CD14-positive monocyte (primary cell): ENCODE measurements at regions not wholly inside any gene's neighbourhood (a gene's known extent, or its start where the extent isn't known, plus 50 kb on each side); places are given as distances from the start of the nearest gene placed in this dataset.

Experiments used
- DNase-seq, 3 donors: peaks; one replicate each; pipeline ENCODE4 v3.0.0-alpha.2; 2011 to 2022
- H2AFZ ChIP-seq: 2 replicates; pipeline ENCODE4 v1.6.0; 2012; ENCODE audit warnings: mild to moderate bottlenecking, low read depth, low read length, inconsistent platforms; ENCODE audit not compliant: insufficient read depth, poor library complexity, severe bottlenecking
- H3K27ac ChIP-seq, 2 donors: 1 replicate in 1 of 2; 2 replicates in 1 of 2; pipeline ENCODE4 v1.5.1; 2012 to 2013; ENCODE audit warnings: low read length in 2 of 2, control low read depth in 1 of 2, inconsistent platforms in 1 of 2, low read depth in 1 of 2, mild to moderate bottlenecking in 1 of 2
- H3K27me3 ChIP-seq, 2 donors: one replicate each; pipeline versions ENCODE4 v1.6.0 to v1.6.1; 2011 to 2013; ENCODE audit warnings: low read length in 2 of 2; ENCODE audit not compliant: control insufficient read depth in 2 of 2, insufficient read depth in 2 of 2
- H3K36me3 ChIP-seq, 2 donors: replicated peaks in 1 of 2; 1 replicate in 1 of 2; 2 replicates in 1 of 2; pipeline versions ENCODE4 v1.5.1 to v1.6.1; 2012 to 2013; ENCODE audit warnings: low read length in 2 of 2, control low read depth in 1 of 2, inconsistent platforms in 1 of 2, mild to moderate bottlenecking in 1 of 2; ENCODE audit not compliant: insufficient read depth in 2 of 2, control insufficient read depth in 1 of 2
- H3K4me1 ChIP-seq, 2 donors: 1 replicate in 1 of 2; 2 replicates in 1 of 2; pipeline versions ENCODE4 v1.5.1 to v1.6.1; 2012 to 2013; ENCODE audit warnings: low read length in 2 of 2, control low read depth in 1 of 2, inconsistent platforms in 1 of 2, mild to moderate bottlenecking in 1 of 2, moderate library complexity in 1 of 2; ENCODE audit not compliant: insufficient read depth in 2 of 2, control insufficient read depth in 1 of 2
- H3K4me2 ChIP-seq: replicated peaks from 2 replicates; pipeline ENCODE3; 2012; ENCODE audit warnings: low read length, moderate library complexity, mild to moderate bottlenecking; ENCODE audit not compliant: poor library complexity, severe bottlenecking; ENCODE audit errors: extremely low read depth
- H3K4me3 ChIP-seq, 3 experiments: fragments of 200-600 bp in 1 of 3; sonication (generic) in 1 of 3; replicated peaks in 1 of 3; 1 replicate in 2 of 3; 2 replicates in 1 of 3; pipeline ENCODE4 v1.5.1; 2011 to 2013; ENCODE audit warnings: low read length in 3 of 3, mild to moderate bottlenecking in 3 of 3, control low read depth in 2 of 3, low read depth in 2 of 3, inconsistent platforms in 1 of 3, moderate library complexity in 1 of 3
- H3K79me2 ChIP-seq: 2 replicates; pipeline ENCODE4 v1.6.0; 2012; ENCODE audit warnings: mild to moderate bottlenecking, control low read depth, inconsistent platforms, low read length, moderate library complexity; ENCODE audit not compliant: insufficient read depth
- H3K9ac ChIP-seq: 2 replicates; pipeline ENCODE4 v1.6.0; 2017; ENCODE audit warnings: low read length, mild to moderate bottlenecking; ENCODE audit not compliant: insufficient read depth, poor library complexity, severe bottlenecking
- H3K9me3 ChIP-seq, 2 donors: replicated peaks in 1 of 2; 1 replicate in 1 of 2; 2 replicates in 1 of 2; pipeline versions ENCODE4 v1.5.1 to v1.6.1; 2012 to 2013; ENCODE audit warnings: low read length in 2 of 2, control low read depth in 1 of 2; ENCODE audit not compliant: control insufficient read depth in 1 of 2, insufficient read depth in 1 of 2
- H4K20me1 ChIP-seq: 2 replicates; pipeline ENCODE4 v1.6.0; 2012; ENCODE audit warnings: mild to moderate bottlenecking, low read length, control low read depth, moderate library complexity; ENCODE audit not compliant: insufficient read depth
- H3K27ac Mint-ChIP-seq, 7 donors: one replicate each; pipeline ENCODE4 v1.8.0; 2020; ENCODE audit warnings: mild to moderate bottlenecking in 7 of 7, mixed read lengths in 7 of 7, moderate library complexity in 6 of 7, inconsistent platforms in 2 of 7
- H3K27me3 Mint-ChIP-seq, 3 donors: one replicate each; pipeline ENCODE4 v1.8.0; 2021 to 2022; ENCODE audit warnings: low read depth in 3 of 3, mild to moderate bottlenecking in 3 of 3, mixed read lengths in 3 of 3, moderate library complexity in 3 of 3, inconsistent platforms in 1 of 3
- H3K36me3 Mint-ChIP-seq, 2 donors: one replicate each; pipeline ENCODE4 v1.8.0; 2020; ENCODE audit warnings: mixed read lengths in 2 of 2, inconsistent platforms in 1 of 2, mild to moderate bottlenecking in 1 of 2
- H3K4me1 Mint-ChIP-seq: one replicate; pipeline ENCODE4 v1.8.0; 2020; ENCODE audit warnings: mild to moderate bottlenecking, mixed read lengths
- H3K4me3 Mint-ChIP-seq, 2 donors: one replicate each; pipeline ENCODE4 v1.8.0; 2020; ENCODE audit warnings: mild to moderate bottlenecking in 2 of 2, mixed read lengths in 2 of 2, moderate library complexity in 1 of 2
- H3K9me3 Mint-ChIP-seq, 7 donors: one replicate each; pipeline ENCODE4 v1.8.0; 2020 to 2022; ENCODE audit warnings: mixed read lengths in 7 of 7, mild to moderate bottlenecking in 6 of 7, moderate library complexity in 6 of 7, inconsistent platforms in 2 of 7
- WGBS: methylation state at CpG from one replicate; pipeline ENCODE4 v1.1.5; 2013; ENCODE audit warnings: missing lambda C conversion rate; ENCODE audit not compliant: insufficient coverage; 5-methylcytosine and 5-hydroxymethylcytosine counted together
- intact Hi-C, 2 donors: fragments of 100-400 bp; cut with micrococcal nuclease; formaldehyde crosslinking; loops; one replicate each; pipeline versions ENCODE4 v1.15.0 to v1.15.1; 2023
- TF ChIP-seq, protein P1 (sequence below): fragments of 200-600 bp; IDR thresholded peaks from one replicate; pipeline ENCODE4 v1.8.0; 2022; ENCODE audit warnings: antibody characterized with exemption, mild to moderate bottlenecking

DNA sequence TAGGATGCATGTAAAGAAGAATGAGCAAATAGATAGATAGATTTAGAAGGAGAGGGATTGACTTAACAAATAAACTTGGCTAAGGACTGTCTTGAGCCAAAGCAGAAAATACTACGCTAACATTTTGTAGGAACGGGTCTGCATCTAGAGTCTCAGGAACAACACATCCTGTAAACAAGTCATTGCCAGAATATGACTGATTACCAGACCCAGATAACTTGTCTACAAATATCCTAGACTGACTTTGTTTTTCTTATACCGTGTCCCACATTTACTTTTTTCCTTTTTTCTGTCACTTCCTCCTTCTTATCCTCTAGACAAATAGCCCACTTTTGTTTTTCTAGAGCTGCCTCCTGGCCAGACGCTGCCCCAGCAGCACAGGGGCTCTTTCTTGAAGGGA, 393.6 kb downstream of the PDGFC start:
- Mint-ChIP-seq H3K36me3 (no peaks in the 10 kb centered on the region), H3K27me3 (peaks cover 0 to 3% (median 2%) of the 10 kb centered on the region in 3 donors), H3K27ac (no peak overlapping the region), H3K9me3 (peaks cover 0 to 3% (median 0%) of the 10 kb centered on the region in 7 donors), H3K4me3 (no peak overlapping the region), H3K4me1 (peaks cover 2% of the 10 kb centered on the region)
- Histone ChIP-seq H2AFZ (no peak overlapping the region), H3K4me1 (no peaks in the 10 kb centered on the region), H3K79me2 (no peaks in the 10 kb centered on the region), H3K27me3 (no peaks in the 10 kb centered on the region), H3K9ac (no peak overlapping the region), H3K9me3 (no peaks in the 10 kb centered on the region), H3K36me3 (no peaks in the 10 kb centered on the region), H3K4me2 (no peak overlapping the region), H4K20me1 (no peaks in the 10 kb centered on the region), H3K4me3 (no peak overlapping the region), H3K27ac (no peak overlapping the region)
- intact Hi-C loops = no loop called here
- TF ChIP-seq, protein P1, sequence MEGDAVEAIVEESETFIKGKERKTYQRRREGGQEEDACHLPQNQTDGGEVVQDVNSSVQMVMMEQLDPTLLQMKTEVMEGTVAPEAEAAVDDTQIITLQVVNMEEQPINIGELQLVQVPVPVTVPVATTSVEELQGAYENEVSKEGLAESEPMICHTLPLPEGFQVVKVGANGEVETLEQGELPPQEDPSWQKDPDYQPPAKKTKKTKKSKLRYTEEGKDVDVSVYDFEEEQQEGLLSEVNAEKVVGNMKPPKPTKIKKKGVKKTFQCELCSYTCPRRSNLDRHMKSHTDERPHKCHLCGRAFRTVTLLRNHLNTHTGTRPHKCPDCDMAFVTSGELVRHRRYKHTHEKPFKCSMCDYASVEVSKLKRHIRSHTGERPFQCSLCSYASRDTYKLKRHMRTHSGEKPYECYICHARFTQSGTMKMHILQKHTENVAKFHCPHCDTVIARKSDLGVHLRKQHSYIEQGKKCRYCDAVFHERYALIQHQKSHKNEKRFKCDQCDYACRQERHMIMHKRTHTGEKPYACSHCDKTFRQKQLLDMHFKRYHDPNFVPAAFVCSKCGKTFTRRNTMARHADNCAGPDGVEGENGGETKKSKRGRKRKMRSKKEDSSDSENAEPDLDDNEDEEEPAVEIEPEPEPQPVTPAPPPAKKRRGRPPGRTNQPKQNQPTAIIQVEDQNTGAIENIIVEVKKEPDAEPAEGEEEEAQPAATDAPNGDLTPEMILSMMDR = no peak
- no peak for DNase-seq
- WGBS = 71% methylated on average over 2 of the region's 4 CpGs

DNA sequence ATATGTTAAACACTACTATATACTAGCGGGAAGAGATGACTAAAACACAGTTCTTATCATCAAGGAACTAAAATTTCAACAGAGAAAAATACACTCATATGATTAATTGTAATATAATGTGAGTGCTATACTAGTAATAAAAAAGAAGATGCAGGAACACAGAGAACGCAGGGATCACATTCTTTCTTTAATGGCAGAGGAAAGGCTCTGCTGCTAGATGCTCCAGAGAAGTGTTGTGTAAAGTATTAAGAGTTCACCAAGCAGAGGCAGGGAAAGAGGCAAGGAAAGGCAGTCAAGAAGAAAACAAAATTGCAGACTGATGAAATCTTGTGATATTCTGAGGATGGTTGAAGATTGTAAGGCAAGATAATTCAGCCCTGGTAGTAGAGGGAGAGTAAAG, 394.7 kb downstream of the PDGFC start:
- 93% methylated on average over 1 of the region's 2 CpGs for WGBS
- Histone ChIP-seq H4K20me1 (no peaks in the 10 kb centered on the region), H3K4me2 (no peak overlapping the region), H3K4me1 (no peaks in the 10 kb centered on the region), H3K4me3 (no peak overlapping the region), H2AFZ (no peak overlapping the region), H3K27me3 (no peaks in the 10 kb centered on the region), H3K79me2 (no peaks in the 10 kb centered on the region), H3K9me3 (no peaks in the 10 kb centered on the region), H3K27ac (no peak overlapping the region), H3K36me3 (no peaks in the 10 kb centered on the region), H3K9ac (no peak overlapping the region)
- Mint-ChIP-seq H3K27ac (no peak overlapping the region), H3K36me3 (no peaks in the 10 kb centered on the region), H3K4me1 (peaks cover 2% of the 10 kb centered on the region), H3K4me3 (no peak overlapping the region), H3K9me3 (peaks cover 0 to 3% (median 0%) of the 10 kb centered on the region in 7 donors), H3K27me3 (peaks cover 0 to 3% (median 2%) of the 10 kb centered on the region in 3 donors)
- no peak for DNase-seq
- TF ChIP-seq, protein P1 = no peak
- intact Hi-C loops = no loop called here
